Bone marrow (tissue), 2 donors: ENCODE measurements at regions not wholly inside any gene's neighbourhood (a gene's known extent, or its start where the extent isn't known, plus 50 kb on each side); places are given as distances from the start of the nearest gene placed in this dataset.

Experiments used
- DNase-seq, 2 donors: peaks; one replicate each; lab custom pipeline; 2025; lab: John Stamatoyannopoulos, UW

GRCh38 chr15:67892559-67893377, 52.9 kb upstream of the RNU6-1 start:
- no peak for DNase-seq

GRCh38 chr15:67895237-67895636, 55.4 kb upstream of the RNU6-1 start:
- no peak for DNase-seq

DNA sequence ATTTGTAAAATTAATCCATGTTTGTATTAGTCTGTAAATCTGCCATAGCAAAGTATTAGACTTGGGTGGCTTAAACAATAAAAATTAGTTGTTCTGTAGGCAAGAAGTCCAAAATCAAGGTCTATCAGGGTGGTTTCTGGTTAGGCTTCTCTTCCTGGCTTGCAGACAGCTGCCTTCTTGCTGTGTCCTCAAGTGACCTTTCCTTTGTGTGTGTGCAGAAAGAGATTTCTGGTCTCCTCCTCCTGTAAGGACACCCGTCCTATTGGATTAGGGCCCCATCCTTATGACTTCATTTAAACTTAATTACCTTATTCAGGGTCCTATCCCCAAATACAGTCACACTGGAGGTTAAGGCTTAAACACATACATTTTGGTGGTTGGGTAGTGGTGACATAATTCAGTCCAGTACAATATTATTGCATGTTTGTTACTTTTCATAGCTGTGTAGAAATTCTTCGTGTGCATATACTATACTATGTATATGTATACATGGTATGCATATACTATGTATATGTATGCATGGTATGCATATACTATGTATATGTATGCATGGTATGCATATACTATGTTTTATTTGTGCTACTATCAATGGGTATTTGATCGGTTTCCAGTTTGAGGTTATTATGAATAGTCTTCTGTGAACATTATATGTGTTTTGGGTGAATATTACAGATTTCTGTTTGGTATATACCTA, 57.9 kb upstream of the RNU6-1 start:
- DNase-seq = no peak

DNA sequence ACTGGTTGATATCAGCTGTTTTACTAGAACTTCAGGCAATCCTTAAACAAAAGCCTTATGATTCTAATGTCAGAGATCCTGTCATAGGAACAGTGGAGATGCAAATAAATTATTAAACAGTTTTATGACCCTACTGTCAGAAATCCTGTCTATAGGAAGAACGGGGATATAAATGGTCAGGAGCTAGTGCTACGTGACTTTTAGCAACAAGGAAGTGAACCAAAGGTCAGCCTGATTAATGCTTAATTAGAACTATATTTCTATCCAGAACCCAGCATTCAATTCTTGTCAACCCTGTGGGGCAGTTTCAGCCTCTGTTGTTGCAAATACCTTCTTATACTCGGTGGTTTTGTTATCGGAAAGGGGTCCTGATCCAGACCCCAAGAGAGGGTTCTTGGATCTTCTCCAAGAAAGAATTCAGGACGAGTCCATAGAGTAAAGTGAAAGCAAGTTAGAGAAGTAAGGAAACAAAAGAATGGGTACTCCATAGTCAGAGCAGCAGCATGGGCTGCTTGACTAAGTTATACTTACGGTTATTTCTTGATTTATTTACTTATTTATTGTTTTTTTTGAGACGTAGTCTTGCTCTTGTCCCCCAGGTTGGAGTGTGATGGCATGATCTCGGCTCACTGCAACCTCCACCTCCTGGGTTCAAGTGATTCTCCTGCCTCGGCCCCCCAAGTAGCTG, 59.9 kb upstream of the RNU6-1 start:
- DNase-seq = no peak

DNA sequence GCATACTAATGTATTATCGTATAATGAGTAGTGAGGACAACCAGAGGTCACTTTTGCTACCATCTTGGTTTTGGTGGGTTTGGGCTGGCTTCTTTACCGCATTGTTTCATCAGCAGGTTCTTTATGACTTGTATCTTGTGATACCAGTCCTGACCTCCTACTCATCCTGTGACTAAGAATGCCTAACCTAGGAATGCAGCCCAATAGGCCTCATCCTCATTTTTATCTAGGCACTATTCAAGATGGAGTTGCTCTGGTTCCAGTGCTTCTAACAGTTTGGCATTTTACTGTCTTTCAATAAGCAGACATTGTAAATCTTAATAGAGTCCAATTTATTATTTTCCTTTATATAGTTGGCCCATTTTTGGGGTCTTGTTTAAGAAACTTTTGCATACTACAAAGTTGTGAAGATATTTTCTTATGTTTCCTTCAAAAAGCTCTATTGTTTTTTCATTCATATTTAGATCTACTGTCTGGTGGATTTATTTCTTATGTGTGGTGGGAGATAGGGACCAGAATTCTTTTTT, 60.8 kb upstream of the RNU6-1 start:
- no peak for DNase-seq

GRCh38 chr15:67901922-67902321, 62.1 kb upstream of the RNU6-1 start:
- no peak for DNase-seq

- no peak for DNase-seq
These were observed 62.7 kb upstream of the RNU6-1 start for GRCh38 chr15:67902579-67903009.

DNA sequence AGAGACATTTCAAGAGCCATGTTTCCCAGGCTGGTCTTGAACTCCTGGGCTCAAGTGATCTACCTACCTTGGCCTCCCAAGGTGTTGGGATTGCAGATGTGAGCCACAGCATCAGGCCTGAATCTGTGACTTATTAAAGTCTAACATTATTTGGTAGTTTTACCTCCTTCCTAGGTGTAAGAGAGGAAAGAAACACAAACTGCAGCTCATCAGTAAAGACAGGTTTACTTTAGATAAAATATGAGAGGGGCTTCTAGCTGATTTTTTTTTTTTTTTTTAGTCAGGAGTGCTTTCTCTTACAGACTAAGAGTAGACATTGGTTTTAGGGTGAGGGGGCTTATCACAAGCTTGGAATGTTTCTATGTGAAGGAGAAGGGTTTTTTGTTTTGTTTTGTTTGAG, 63.9 kb upstream of the RNU6-1 start:
- DNase-seq = no peak

GRCh38 chr15:67905628-67906027, 65.8 kb upstream of the RNU6-1 start:
- no peak for DNase-seq

DNA sequence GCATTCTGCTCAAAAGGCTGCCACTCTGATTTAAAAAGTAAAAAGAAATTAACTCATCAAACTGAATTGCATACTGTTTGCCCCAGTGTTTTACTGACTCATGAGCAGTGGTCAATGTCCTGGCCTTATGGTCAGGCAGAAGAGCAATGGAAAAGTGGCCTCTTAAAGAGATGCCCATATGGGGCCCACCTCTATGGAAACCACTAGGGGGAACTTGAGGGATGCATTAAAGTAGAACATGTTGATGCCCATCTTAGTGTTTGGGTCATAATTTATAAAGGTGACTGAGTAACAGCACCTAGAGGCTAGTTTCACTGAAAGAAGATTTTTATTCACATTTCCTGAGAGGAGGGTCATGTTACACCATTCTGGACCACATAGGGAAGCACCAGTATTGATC, 66.5 kb upstream of the RNU6-1 start:
- DNase-seq = no peak

DNA sequence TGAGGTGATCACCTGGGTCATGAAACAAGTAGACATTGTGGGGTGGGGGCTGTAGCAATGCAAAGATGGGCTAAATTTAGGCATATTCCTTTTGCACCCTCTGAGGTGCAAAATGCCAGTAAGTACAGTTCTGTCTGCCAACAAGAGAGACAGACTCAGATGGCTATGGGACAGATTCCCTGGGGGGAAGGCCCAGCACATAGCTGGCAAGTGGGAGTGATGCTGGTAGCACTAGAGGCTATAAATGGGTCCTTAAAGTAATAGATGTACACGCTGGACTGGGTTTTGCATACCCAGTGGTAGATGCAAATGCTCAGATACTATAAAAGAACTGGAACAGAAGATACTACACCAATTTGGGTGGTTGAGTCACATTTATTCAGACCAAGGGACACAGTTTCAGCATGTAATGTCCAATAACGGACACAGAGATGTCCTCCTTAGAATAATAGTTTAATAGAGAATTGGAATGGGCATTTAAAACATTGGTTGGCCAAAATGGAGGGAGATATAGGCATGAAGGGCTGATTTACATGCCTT, 67.4 kb upstream of the RNU6-1 start:
- no peak for DNase-seq

GRCh38 chr15:67908756-67909155, 68.9 kb upstream of the RNU6-1 start:
- no peak for DNase-seq

GRCh38 chr15:67911727-67912126, 71.9 kb upstream of the RNU6-1 start:
- no peak for DNase-seq

- no peak for DNase-seq
These were observed 74.2 kb upstream of the RNU6-1 start for GRCh38 chr15:67914028-67914427.

- no peak for DNase-seq
These were observed 75.0 kb upstream of the RNU6-1 start for GRCh38 chr15:67914537-67915460.

DNA sequence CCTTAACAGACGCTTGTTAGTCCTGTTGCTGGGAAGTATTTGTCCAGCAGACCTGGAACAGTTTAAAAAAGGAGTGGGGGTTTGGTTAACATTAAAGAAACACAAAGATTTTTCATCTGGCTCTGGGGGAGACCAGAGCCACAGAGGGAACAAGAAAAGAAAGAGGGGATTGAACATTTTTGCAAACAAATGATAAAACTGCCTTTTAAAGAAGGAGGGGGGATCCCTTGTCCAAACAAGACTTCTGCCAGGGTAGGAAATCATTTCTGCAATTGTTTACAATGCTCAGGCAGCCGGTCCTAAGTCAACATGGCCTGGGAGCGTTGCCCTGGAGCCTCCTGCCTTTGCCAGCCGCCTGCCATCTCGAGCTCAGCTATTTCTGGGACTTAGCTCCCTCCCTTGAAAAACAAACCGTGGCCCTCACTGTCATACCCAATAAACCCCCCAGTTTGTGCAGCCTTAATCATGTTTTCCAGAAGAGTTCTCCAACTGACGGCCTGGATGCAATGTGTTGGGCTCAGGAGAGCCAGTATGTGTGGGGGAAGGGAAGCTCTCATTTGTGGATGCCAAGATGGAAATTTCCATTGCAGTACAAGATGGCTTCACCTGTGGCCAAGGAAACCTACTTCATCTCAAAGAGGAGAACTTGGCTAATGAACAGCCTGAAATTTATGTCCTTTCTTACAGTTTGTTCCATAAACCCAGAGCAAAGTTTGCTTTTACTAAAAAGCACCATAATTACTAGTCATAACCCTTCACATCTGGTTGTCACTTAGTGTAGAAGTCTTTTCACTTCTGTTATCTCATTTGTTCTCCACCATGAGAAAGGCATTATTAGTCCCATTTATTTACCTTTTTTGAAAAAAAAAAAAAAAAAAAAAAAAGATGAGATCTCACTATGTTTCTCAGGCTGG, 75.9 kb upstream of the RNU6-1 start:
- no peak for DNase-seq

DNA sequence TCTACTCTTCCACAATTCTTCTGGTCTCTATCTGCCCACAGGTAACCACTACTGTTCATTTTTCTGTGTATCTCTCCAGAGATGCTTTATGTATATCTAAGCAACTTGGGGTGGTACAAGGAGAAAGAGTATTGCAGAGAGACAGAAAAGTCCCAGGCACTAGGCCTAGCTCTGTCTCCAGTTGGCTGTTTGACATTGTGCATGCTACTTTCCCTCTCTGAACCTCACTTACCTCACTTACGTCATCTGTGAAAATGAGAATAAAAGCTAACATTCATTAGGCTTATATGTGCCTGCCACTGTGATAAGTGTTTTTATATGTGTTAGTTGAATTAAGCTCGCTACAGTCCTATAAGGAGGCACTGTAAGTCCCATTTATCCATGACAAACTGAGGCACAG, 76.7 kb upstream of the RNU6-1 start:
- DNase-seq = no peak

DNA sequence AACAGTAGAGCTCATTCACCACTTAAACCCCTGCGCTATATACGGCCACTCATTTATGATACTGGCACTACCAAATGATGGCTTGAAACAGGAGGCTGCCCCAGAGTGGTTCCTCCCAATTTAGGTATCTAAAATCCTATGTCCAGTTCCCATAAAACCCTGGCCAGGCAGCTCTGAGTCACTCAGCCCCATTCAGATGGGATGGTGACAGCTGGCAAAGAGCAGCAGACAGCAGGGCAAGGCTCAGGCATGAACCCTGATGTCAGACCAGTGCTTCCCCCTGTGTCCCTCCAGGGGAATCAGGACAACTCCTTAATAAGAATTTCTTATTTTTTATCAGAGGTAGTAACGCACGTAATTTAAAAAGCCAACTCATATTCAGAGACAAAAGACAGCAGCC, 77.2 kb upstream of the RNU6-1 start:
- no peak for DNase-seq

- no peak for DNase-seq
These were observed 77.8 kb upstream of the RNU6-1 start for GRCh38 chr15:67917636-67918035.

DNA sequence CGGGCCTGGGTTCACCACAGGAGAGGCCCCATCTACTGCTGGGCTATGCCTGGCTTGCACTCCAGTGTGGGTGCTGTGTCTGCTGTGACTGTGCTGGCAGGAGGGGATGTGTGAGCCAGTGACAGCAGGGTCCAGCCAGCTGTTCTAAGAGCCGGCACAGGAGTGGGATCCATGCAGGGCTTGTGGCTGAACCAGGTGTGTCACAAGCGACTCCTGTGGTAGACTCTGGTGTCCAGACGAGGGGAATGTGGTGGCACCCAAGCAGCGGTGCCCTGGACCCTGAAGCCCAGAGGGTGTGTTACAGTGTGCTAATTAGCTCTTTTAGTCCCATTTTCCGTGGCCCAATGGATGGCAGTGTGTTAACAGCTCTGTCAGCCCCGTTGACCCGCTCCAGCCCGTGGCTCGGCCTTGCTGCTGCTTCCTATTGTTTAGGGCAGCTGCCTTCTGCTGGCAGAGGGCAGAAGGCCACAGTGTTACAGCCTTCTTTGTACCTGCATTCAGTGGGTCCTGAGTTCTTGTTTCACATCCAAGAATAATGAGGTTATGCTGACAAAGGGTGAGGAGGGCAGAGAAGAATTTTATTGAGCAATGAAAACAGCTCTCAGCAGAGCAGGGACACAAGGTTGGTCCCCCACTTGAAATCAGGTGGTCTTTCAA, 78.5 kb upstream of the RNU6-1 start:
- DNase-seq = no peak
